ENCODE measurements at regions not wholly inside any gene's neighbourhood (a gene's known extent, or its start where the extent isn't known, plus 50 kb on each side); places are given as distances from the start of the nearest gene placed in this dataset.

DNA sequence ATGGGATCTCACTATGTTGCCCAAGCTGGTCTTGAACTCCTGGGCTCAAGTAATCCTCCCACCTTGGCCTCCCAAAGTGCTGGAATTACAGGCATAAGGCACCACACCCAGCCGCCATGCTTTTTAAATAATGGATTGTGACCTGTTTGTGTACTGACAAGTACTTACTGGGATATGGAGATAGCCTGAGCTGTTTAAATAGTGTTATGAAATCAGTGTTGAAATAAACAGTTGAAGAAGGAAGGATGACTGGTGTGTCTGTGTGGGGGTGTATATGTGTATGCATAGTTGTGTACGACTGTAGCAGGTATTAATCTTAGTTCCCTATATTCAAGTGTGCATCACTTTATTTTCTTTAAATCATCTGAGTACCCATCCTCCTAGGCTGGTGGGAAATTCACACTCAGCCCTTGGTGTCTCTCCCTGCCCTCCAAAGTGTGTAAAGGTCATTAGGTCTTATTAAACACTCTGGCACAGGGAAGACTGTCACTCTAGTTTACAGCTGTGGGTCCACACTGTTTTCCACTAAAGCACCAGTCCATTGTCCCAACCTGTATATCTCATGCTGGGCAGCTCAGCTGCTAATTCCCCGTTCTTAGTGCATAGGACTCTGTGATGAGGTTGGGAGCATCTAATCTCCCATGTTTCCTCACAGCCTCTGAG is 91.0 kb downstream of the SNX18 start:
- H2AFZ ChIP-seq (ENCODE audit: low read length): no peak overlapping the region
- no peak for DNase-seq
- H3K4me2 ChIP-seq (ENCODE audit: low read depth, low read length): no peak overlapping the region
- H3K9ac ChIP-seq (ENCODE audit: low read length): no peak overlapping the region
- no peaks in the 10 kb centered on the region for H3K79me2 ChIP-seq (ENCODE audit: low read length)
- no peak overlapping the region for H3K27ac ChIP-seq (ENCODE audit: low read length)
- TF ChIP-seq EZH2phosphoT487 (IDR thresholded peaks at IDR 0.05; ENCODE audit: low read length): no peak
- no peak for TF ChIP-seq CTCF (IDR thresholded peaks at IDR 0.05; ENCODE audit: low read length)
- no peak for TF ChIP-seq EZH2 (optimal IDR thresholded peaks at IDR 0.05; ENCODE audit: low read depth, low read length)
- no peaks in the 10 kb centered on the region for H3K27me3 ChIP-seq (replicated peaks; ENCODE audit: insufficient read depth, low read length)
- H3K4me1 ChIP-seq (ENCODE audit: low read length): peaks cover 18% of the 10 kb centered on the region
- no peaks in the 10 kb centered on the region for H3K9me3 ChIP-seq (replicated peaks; ENCODE audit: insufficient read depth, low read length)
- H4K20me1 ChIP-seq (ENCODE audit: insufficient read depth, low read length): no peaks in the 10 kb centered on the region
- no peak overlapping the region for H3K4me3 ChIP-seq (ENCODE audit: low read length)
- H3K9me2 ChIP-seq (replicated peaks; ENCODE audit: insufficient read depth, low read length): no peaks in the 10 kb centered on the region
- no peaks in the 10 kb centered on the region for H3F3A ChIP-seq (ENCODE audit: insufficient read depth, low read length)
- H3K36me3 ChIP-seq (replicated peaks; ENCODE audit: insufficient read depth, low read length): no peaks in the 10 kb centered on the region

- no peak for TF ChIP-seq EZH2 (optimal IDR thresholded peaks at IDR 0.05; ENCODE audit: low read depth, low read length)
- TF ChIP-seq EZH2phosphoT487 (IDR thresholded peaks at IDR 0.05; ENCODE audit: low read length): no peak
- TF ChIP-seq CTCF (IDR thresholded peaks at IDR 0.05; ENCODE audit: low read length): no peak
- Histone ChIP-seq H3K4me2 (ENCODE audit: low read depth, low read length) (no peak overlapping the region), H3K4me3 (ENCODE audit: low read length) (no peak overlapping the region), H3K9ac (ENCODE audit: low read length) (no peak overlapping the region), H3K36me3 (replicated peaks; ENCODE audit: insufficient read depth, low read length) (no peaks in the 10 kb centered on the region), H3K9me2 (replicated peaks; ENCODE audit: insufficient read depth, low read length) (no peaks in the 10 kb centered on the region), H3K27me3 (replicated peaks; ENCODE audit: insufficient read depth, low read length) (no peaks in the 10 kb centered on the region), H3K4me1 (ENCODE audit: low read length) (peaks cover 18% of the 10 kb centered on the region), H3K9me3 (replicated peaks; ENCODE audit: insufficient read depth, low read length) (no peaks in the 10 kb centered on the region), H2AFZ (ENCODE audit: low read length) (no peak overlapping the region), H3F3A (ENCODE audit: insufficient read depth, low read length) (no peaks in the 10 kb centered on the region), H4K20me1 (ENCODE audit: insufficient read depth, low read length) (no peaks in the 10 kb centered on the region), H3K27ac (ENCODE audit: low read length) (no peak overlapping the region), H3K79me2 (ENCODE audit: low read length) (no peaks in the 10 kb centered on the region)
- DNase-seq: no peak
These were observed 89.4 kb downstream of the SNX18 start for GRCh38 chr5:54607006-54607405.

DNA sequence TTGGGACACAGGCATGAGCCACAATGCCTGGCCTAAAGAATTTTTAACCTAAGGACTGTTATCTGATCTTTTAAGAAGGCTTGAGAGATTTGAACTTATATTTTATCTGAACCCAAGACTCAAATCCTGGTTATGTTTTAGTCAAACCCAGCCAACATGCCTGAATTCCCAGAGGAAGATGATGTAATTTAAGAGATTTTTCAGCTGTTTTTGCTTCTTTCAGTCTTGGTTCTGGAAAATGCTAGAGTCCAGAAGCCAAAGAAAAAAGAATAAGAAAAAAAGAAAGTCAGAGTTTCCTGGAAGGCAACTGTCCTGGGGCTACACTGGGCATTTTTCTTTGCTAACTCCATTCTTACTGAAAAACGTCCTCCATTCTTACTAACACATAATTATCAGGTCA is 85.8 kb downstream of the SNX18 start:
- H2AFZ ChIP-seq (ENCODE audit: low read length): no peak overlapping the region
- H3K36me3 ChIP-seq (replicated peaks; ENCODE audit: insufficient read depth, low read length): no peaks in the 10 kb centered on the region
- H3K27me3 ChIP-seq (replicated peaks; ENCODE audit: insufficient read depth, low read length): no peaks in the 10 kb centered on the region
- no peaks in the 10 kb centered on the region for H4K20me1 ChIP-seq (ENCODE audit: insufficient read depth, low read length)
- no peak overlapping the region for H3K4me3 ChIP-seq (ENCODE audit: low read length)
- H3K4me1 ChIP-seq (ENCODE audit: low read length): no peaks in the 10 kb centered on the region
- DNase-seq: no peak
- H3K9me3 ChIP-seq (replicated peaks; ENCODE audit: insufficient read depth, low read length): no peaks in the 10 kb centered on the region
- H3K9me2 ChIP-seq (replicated peaks; ENCODE audit: insufficient read depth, low read length): no peaks in the 10 kb centered on the region
- H3K27ac ChIP-seq (ENCODE audit: low read length): no peak overlapping the region
- no peaks in the 10 kb centered on the region for H3F3A ChIP-seq (ENCODE audit: insufficient read depth, low read length)
- H3K79me2 ChIP-seq (ENCODE audit: low read length): no peaks in the 10 kb centered on the region
- H3K4me2 ChIP-seq (ENCODE audit: low read depth, low read length): no peak overlapping the region
- TF ChIP-seq EZH2 (optimal IDR thresholded peaks at IDR 0.05; ENCODE audit: low read depth, low read length) (no peak), CTCF (IDR thresholded peaks at IDR 0.05; ENCODE audit: low read length) (no peak), EZH2phosphoT487 (IDR thresholded peaks at IDR 0.05; ENCODE audit: low read length) (no peak)
- H3K9ac ChIP-seq (ENCODE audit: low read length): no peak overlapping the region
